ENCODE measurements at regions not wholly inside any gene's neighbourhood (a gene's known extent, or its start where the extent isn't known, plus 50 kb on each side); places are given as distances from the start of the nearest gene placed in this dataset.

GRCh38 chr12:111310076-111310870 lies 58.6 kb downstream of the PHETA1 start:
- no peak for DNase-seq (ENCODE audit: low spot score)

GRCh38 chr12:111309584-111309983 lies 59.3 kb downstream of the PHETA1 start:
- DNase-seq (ENCODE audit: low spot score), result no peak

GRCh38 chr12:111308473-111308872 lies 60.4 kb downstream of the PHETA1 start:
- no peak for DNase-seq (ENCODE audit: low spot score)

DNA sequence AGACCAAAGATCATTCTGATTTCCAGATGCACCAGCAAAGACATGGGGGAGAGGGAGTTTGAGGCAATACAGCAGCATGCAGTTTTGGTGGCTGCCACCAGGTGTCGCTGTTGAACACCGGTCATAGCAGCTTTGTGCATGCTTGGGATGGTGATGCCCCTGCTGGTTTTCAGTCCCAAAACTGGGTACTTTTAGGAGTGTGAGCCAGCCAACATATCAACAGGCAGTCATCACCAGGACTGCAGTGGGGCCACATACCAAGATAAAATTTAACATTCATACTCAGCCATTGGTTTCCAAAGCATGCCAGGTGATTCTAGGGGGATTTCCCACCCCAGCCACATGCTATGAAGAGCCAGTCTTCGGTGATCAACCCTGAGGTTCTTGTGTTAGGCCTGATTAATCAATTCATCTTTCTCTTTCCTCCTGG lies 64.2 kb downstream of the PHETA1 start:
- no peak for DNase-seq (ENCODE audit: low spot score)

- no peak for DNase-seq (ENCODE audit: low spot score)
These were observed 65.4 kb downstream of the PHETA1 start for GRCh38 chr12:111303531-111303930.

DNA sequence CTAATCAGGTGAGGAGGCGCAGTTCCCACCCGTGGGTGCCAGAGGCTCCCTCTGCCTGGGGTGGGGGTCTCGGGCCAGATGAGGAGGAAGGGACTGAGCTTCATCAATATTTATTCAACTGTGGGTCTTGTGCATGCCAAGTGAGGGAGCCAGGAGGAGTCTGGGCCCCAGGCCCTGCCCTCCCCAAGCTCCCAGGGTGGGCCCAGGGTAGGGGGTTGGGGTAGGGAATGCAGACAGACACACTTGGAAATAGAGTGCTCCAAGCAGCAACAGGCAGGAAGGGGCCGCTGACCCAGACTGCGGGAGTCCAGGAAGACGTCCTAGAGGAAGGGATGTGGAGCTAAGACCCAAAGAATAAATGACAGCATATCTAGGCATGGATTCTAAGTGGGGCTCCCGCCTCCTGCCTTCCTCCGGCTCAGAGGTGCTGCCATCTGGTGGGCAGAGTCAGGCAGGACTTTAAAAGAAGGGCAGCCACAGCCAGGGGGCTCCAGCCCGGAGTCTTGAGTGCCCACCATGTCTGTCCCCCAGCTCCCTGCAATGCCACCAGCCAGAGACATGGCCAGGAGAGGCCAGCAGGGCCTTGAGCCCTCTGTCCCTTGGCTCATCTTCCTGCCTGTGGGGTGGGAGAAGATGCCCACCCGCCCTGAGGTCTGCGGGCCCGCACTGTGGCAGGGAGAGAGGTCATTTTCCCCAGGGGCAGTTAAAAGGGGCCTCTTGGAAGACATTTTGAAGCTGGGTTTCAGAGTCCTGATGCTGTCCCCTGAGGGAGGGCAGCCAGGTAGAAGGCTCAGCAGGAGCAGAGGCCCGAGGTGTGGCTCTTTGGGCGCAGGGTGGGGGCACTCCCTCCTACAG lies 70.1 kb downstream of the PHETA1 start:
- DNase-seq (ENCODE audit: low spot score), result peak; percentile 90

- no peak for DNase-seq (ENCODE audit: low spot score)
These were observed 71.0 kb downstream of the PHETA1 start for GRCh38 chr12:111297703-111298426.

- DNase-seq (ENCODE audit: low spot score), result no peak
These were observed 71.9 kb downstream of the PHETA1 start for GRCh38 chr12:111296906-111297463.

- no peak for DNase-seq (ENCODE audit: low spot score)
These were observed 73.7 kb downstream of the PHETA1 start for GRCh38 chr12:111295176-111295575.

GRCh38 chr12:111293266-111294009 lies 75.5 kb downstream of the PHETA1 start:
- no peak for DNase-seq (ENCODE audit: low spot score)

DNA sequence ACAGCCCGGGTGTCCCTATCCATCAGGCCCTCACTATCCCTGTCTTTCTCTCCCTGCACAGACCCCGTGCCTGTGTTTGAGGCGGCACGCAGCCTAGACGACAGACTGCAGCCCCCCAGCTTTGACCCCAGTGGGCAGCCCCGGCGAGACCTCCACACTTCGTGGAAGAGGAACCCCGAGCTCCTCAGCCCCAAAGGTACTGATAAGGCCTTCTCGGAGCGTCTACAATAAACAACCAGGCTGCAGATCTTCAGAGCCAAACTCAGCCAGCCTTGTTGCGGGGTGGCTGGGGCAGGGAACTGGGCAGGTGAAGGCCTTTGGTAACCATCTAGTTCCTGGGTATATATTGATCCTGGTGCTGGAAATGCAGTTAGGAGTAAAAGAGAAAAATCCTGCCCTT lies 77.5 kb downstream of the PHETA1 start:
- DNase-seq (ENCODE audit: low spot score), result no peak

GRCh38 chr12:111288771-111289170 lies 80.1 kb downstream of the PHETA1 start:
- no peak for DNase-seq (ENCODE audit: low spot score)

GRCh38 chr12:111287125-111287900 lies 81.6 kb downstream of the PHETA1 start:
- DNase-seq (ENCODE audit: low spot score), result no peak

DNA sequence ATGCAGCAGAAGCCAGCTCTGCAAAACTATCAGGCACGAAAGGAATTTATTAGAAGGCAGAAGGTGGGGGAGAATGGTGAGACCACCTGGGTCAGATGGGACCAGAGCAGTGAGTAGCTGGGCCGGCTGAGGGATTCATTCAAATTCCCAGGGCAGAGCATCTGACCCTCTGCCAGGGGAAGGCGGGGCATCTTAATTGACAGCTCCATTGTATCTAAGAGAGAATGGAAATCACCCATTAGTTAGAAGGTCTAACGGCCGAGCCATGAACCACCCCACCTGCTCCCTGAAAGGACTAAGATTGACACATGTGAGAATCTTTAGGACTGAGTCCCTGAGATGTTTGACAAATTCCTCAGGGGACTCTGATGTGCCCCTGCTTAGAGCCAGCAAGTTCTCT lies 83.7 kb downstream of the PHETA1 start:
- DNase-seq (ENCODE audit: low spot score), result no peak

- no peak for DNase-seq (ENCODE audit: low spot score)
These were observed 84.2 kb downstream of the PHETA1 start for GRCh38 chr12:111284709-111285108.

DNA sequence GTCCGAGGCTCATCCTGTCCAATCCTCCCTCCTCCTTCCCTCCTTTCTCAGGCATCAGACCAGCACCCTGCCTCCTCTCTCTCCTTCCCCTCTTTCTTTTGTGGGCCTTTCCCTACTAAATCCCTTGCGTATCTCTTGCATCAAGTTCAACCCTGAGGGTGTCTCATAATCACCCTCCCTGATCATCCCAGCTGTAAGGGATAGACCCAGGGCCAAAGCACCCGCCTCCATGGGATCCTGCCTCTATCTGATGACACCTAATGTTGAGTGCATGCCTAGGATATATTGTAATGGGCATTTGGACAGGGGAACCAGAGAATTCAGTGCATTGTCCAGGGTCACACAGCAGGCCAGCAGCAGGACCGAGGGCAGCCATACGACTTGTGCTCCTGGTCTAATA lies 84.9 kb downstream of the PHETA1 start:
- DNase-seq (ENCODE audit: low spot score), result no peak

GRCh38 chr12:111283521-111283920 lies 85.4 kb downstream of the PHETA1 start:
- no peak for DNase-seq (ENCODE audit: low spot score)

DNA sequence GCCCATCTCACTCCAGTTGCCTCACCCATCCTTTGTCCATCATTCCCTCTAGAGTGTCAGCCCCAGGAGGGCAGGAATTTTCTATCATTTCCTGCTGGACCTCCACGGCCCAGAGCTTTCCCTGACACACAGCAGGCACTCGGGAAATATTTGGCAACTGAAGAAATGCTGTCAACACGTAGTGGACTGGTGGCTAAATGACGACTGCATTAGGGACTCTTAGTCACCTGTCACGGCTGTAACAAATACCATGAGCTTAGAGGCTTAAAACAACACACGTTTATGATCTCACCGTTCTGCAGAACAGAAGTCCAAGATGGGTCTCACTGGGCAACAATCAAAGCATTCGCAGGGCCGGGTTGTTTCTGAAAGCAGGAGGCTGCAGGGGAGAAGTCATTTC lies 91.3 kb downstream of the PHETA1 start:
- no peak for DNase-seq (ENCODE audit: low spot score)

- DNase-seq (ENCODE audit: low spot score), result no peak
These were observed 92.7 kb downstream of the PHETA1 start for GRCh38 chr12:111276146-111276545.

- DNase-seq (ENCODE audit: low spot score), result no peak
These were observed 93.6 kb downstream of the PHETA1 start for GRCh38 chr12:111275308-111275707.

GRCh38 chr12:111274777-111275176 lies 94.1 kb downstream of the PHETA1 start:
- DNase-seq (ENCODE audit: low spot score), result no peak

Measured in D341Med (cell line).